ENCODE measurements at regions not wholly inside any gene's neighbourhood (a gene's known extent, or its start where the extent isn't known, plus 50 kb on each side); places are given as distances from the start of the nearest gene placed in this dataset.
"Not testable (repeated sequence)": the region's sequence is repeated elsewhere in the genome, so short reads cannot be mapped to it uniquely, and the experiment has no call there.

DNA sequence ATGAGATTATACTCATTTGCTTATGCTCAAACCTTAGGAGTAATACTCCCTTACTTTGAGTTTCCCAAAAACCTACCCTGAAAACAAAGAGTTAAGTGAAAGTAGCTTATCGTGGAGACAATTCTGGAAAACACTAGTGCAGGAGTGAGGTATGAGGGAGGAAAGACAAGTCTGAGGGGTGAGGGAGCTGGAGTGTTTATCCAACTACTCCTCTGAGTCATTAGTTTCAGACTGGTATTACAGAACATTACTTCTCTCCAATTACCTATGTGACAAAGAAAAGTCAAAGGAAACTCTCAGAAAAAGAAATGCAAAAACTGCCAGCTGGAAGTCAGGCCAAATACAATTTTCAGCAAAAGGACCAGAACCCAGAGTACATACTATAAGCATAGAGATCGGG lies 171.1 kb upstream of the SPTLC3 start:
- no peaks in the 10 kb centered on the region for H3K27me3 Mint-ChIP-seq
- H3K9me3 Mint-ChIP-seq, result no peaks in the 10 kb centered on the region
- no peak overlapping the region for H3K27ac Mint-ChIP-seq
- H3K4me3 Mint-ChIP-seq, result no peak overlapping the region
- no peaks in the 10 kb centered on the region for H3K36me3 Mint-ChIP-seq (ENCODE audit: low read depth)
- ATAC-seq (replicated peaks), result no peak
- H3K4me1 Mint-ChIP-seq, result no peaks in the 10 kb centered on the region

DNA sequence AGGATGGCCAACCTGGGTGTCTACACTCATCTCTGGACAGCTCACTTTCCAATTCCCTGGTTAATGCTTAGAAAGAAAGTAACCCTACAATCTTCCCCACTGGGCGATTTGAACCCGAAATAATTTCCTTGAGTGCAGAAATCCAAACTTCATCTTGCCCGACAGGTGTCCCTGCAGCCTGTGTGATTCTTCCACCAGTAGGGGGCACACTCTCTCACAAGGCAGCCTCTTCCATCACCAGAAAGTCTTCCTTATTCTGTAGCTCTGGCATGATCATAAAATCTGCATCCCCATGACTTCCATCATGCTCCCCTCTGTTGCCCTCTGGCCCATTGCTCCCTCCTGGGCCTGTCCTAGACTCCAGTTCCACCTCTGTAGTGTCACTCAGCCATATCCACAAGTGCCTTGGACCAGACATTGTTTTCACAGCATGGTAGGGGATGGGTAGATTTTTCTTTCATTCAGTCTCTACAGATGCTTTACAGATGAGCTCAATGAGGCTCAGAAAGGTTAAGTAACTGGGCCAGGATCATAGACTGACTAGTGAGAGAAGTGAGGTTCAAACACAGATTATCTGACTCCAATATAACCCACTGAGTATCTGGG lies 170.4 kb upstream of the SPTLC3 start:
- Mint-ChIP-seq H3K4me1 (no peaks in the 10 kb centered on the region), H3K9me3 (no peaks in the 10 kb centered on the region), H3K27ac (no peak overlapping the region), H3K4me3 (no peak overlapping the region), H3K27me3 (no peaks in the 10 kb centered on the region), H3K36me3 (ENCODE audit: low read depth) (no peaks in the 10 kb centered on the region)
- no peak for ATAC-seq (replicated peaks)

DNA sequence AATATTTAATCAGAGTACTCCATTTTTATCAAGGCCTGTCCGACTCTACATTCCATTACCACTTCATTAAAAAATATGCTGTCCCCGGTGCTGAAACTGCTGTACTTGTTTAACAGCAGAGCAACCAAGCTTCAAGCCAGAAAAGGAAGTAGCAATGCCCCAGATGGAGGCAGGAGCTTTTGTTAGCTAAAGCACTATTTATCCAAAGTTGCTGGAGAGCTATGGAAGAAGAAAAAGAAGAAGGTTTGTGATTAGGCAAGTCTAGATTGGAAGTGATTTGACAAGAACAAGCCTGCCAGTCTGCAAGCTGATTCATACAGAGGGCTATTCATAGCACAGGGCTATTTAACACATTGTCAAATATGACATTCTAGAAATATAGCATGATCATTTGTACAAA lies 160.9 kb upstream of the SPTLC3 start:
- no peak overlapping the region for H3K27ac Mint-ChIP-seq
- peaks cover 4% of the 10 kb centered on the region for H3K27me3 Mint-ChIP-seq
- ATAC-seq (replicated peaks), result no peak
- H3K9me3 Mint-ChIP-seq, result peaks cover 8% of the 10 kb centered on the region
- no peaks in the 10 kb centered on the region for H3K36me3 Mint-ChIP-seq (ENCODE audit: low read depth)
- H3K4me3 Mint-ChIP-seq, result no peak overlapping the region
- no peaks in the 10 kb centered on the region for H3K4me1 Mint-ChIP-seq

DNA sequence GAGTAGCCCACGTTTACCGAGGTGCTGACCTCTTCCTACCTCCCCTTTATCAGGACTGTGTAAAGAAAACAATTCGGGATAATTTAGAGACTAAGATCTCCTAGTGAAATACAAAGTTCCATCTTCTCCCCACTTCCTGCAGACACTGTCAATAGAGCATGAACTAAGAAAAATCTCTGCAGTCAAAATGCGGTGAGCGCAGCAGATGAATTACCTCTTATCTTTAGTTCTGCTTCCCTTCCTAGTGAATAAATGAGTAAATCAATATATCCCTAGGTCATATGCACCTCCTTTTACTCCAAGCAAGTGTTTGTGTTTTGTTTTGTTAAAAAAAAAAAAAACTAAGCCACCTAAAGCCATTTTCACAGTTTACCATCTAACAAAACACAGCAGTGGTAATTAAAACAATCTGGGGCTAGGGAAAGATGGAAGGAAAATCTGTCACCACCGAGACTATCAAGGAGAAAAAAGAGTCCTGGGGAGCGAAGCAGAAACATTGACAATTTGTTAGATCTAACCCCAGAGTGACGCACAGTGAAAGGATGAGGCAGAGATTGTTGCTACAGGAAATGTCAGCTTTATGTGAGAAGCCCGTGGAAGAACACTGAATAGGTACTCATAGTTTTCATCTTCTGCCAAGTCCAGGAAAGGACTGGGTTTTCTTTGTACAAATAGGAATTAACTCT lies 159.4 kb upstream of the SPTLC3 start:
- ATAC-seq (replicated peaks), result no peak
- Mint-ChIP-seq H3K4me3 (no peak overlapping the region), H3K27ac (no peak overlapping the region), H3K9me3 (peaks cover 13% of the 10 kb centered on the region), H3K27me3 (peaks cover 4% of the 10 kb centered on the region), H3K36me3 (ENCODE audit: low read depth) (no peaks in the 10 kb centered on the region), H3K4me1 (no peaks in the 10 kb centered on the region)

DNA sequence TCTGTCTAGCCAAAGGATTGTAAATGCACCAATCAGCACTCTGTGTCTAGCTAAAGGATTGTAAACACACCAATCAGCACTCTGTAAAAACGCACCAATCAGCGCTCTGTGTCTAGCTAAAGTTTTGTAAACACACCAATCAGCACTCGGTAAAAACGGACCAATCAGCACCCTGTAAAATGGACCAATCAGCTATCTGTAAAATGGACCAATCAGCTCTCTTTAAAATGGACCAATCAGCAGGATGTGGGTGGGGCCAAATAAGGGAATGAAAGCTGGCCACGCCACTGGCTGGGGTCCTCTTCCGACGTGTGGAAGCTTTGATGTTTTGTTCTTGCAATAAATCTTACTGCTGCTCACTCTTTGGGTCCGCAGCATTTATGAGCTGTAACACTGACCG lies 151.1 kb upstream of the SPTLC3 start:
- H3K4me3 Mint-ChIP-seq; H3K27ac Mint-ChIP-seq; ATAC-seq (replicated peaks); H3K27me3 Mint-ChIP-seq; H3K36me3 Mint-ChIP-seq (ENCODE audit: low read depth); H3K4me1 Mint-ChIP-seq: not testable (repeated sequence)
- H3K9me3 Mint-ChIP-seq, result peaks cover 14% of the 10 kb centered on the region

DNA sequence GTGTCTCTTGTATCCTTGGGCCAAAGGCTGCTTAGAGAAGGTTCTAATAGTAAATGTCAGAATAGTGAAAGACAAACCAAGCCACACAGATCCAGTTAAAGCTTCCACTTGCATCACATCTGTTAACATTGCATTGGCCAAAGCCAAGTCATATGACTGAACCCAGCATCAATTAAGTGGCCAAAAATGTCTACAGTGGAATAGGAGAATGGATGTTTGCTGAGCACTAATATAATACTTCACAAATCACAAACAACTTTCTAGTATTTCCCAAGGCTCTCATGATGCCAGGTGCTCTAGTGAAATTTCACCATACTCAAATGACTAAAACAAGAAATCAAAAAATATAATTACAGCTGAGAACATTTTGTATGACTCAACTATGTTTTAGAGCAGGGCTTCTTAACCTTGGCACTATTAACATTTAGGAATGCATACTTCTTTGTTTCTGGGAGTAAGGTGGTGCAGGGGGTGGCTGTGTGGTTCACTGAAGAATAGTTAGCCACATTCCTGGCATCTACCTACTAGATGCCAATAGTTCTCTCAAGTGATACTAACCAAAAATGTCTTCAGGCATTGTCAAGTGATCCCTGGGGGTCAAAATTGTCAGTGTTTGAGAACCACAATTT lies 148.0 kb upstream of the SPTLC3 start:
- Mint-ChIP-seq H3K4me3 (no peak overlapping the region), H3K27me3 (no peaks in the 10 kb centered on the region), H3K9me3 (peaks cover 9% of the 10 kb centered on the region), H3K27ac (no peak overlapping the region), H3K4me1 (no peaks in the 10 kb centered on the region), H3K36me3 (ENCODE audit: low read depth) (no peaks in the 10 kb centered on the region)
- ATAC-seq (replicated peaks), result no peak

DNA sequence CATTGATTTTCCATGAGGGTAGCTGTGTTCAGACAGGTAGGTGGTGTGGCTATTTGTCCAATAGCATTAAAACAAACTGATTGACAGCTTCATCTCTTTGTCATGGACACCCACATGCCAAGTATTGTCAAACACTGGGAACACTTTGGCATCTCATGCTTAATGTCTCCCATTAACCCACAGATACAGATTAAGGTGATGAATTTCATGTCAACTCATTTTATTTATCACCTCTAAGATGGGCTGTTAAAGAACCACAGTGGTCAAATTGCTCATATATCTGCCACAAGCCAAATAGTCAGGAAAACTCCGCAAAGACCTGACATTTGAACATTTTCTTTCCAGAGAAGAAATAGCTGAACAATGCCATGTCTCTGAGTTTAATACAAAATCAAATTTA lies 139.1 kb upstream of the SPTLC3 start:
- Mint-ChIP-seq H3K27ac (no peak overlapping the region), H3K4me3 (no peak overlapping the region), H3K36me3 (ENCODE audit: low read depth) (no peaks in the 10 kb centered on the region), H3K9me3 (peaks cover 4% of the 10 kb centered on the region), H3K4me1 (no peaks in the 10 kb centered on the region), H3K27me3 (no peaks in the 10 kb centered on the region)
- ATAC-seq (replicated peaks), result no peak

DNA sequence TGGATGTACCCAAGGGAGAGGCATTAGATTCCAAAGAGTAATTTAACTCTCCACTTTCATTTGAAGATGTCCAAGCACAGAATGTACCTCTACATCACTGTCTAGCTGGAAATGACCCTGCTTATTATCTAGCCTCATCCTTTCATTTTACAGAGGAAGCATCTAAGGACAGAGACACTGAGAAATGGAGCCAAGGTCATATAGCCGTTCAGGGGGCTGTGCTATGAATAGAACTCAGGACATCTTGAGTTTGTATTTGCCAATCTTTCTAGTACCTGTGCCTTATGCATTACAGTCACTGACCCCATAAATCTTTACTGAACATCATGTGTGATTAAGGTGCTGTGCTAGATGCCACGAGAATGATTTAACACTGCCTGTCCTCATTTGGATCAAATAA lies 138.2 kb upstream of the SPTLC3 start:
- no peak overlapping the region for H3K27ac Mint-ChIP-seq
- ATAC-seq (replicated peaks), result no peak
- H3K9me3 Mint-ChIP-seq, result peaks cover 4% of the 10 kb centered on the region
- H3K4me3 Mint-ChIP-seq, result no peak overlapping the region
- H3K27me3 Mint-ChIP-seq, result no peaks in the 10 kb centered on the region
- H3K36me3 Mint-ChIP-seq (ENCODE audit: low read depth), result no peaks in the 10 kb centered on the region
- no peaks in the 10 kb centered on the region for H3K4me1 Mint-ChIP-seq

DNA sequence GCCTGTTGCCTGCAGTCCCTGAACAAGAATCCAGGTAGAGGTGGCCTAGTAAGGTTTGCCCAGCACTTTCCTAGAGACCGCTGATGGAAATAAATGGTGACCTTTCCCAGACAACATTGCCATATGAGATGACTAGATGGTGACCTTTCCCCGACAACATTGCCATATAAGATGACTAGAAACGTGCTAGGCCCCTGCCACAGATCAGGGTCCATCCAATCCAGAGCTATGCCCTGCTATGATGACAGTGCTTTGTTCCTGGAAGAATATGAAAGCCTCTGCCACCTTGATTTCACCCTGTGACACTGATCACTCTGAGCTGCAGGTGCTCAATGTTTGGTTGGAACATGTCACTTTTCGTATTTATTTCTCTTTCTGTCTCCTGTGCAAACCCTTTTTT lies 133.8 kb upstream of the SPTLC3 start:
- no peaks in the 10 kb centered on the region for H3K27me3 Mint-ChIP-seq
- no peak for ATAC-seq (replicated peaks)
- no peaks in the 10 kb centered on the region for H3K36me3 Mint-ChIP-seq (ENCODE audit: low read depth)
- no peaks in the 10 kb centered on the region for H3K4me1 Mint-ChIP-seq
- H3K27ac Mint-ChIP-seq, result no peak overlapping the region
- no peak overlapping the region for H3K4me3 Mint-ChIP-seq
- no peaks in the 10 kb centered on the region for H3K9me3 Mint-ChIP-seq

DNA sequence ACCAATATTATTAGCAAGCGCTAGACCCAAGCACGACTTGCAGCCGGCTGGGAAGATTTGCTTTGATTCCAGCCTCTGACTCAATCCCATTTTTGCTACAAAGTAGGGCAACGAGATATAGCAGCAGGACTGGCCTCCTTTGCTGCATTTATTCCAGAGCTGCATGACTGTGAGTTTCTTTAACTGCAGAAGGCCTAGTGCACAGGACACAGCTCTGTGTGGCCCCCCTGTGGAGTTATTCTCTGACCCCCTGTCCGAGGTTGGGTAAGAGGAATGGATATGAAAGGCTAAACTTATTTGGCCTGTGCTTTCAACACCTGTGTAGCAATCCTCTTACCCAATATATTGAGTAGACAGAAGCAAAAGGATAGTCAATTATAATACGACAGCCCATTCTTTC lies 133.3 kb upstream of the SPTLC3 start:
- no peaks in the 10 kb centered on the region for H3K27me3 Mint-ChIP-seq
- no peak overlapping the region for H3K4me3 Mint-ChIP-seq
- no peak for ATAC-seq (replicated peaks)
- H3K4me1 Mint-ChIP-seq, result no peaks in the 10 kb centered on the region
- H3K9me3 Mint-ChIP-seq, result no peaks in the 10 kb centered on the region
- no peak overlapping the region for H3K27ac Mint-ChIP-seq
- no peaks in the 10 kb centered on the region for H3K36me3 Mint-ChIP-seq (ENCODE audit: low read depth)

DNA sequence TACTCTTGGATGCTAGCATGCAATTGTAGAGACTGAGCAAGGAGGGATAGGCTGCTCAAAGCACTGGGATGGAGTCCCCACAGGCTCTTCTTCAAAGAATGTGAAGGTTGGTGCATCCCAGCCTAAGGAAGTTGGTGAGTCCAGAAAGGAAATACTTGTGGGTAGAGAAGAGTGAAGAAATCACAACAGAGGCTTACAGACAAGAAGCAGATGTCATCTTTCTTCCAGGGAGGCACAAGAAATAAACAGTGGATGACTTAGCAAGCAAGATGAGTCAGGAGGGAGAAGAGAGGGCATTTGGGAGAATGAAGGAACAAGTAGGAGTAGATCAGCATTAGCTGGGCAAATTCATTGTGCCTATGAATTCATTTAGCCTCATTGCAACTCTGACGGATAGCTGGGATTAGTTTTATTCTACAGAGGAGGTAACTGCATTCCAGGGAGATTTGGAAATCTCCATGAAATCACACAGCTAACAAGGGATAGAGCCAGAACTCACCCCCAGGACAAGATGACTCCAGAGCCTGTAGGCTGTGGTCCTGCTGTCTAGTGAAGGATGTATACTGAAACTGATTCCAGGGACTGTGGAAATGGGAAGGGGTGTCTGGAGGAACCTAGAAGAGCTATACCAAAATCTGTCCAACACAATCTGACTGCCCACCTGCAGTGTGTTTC lies 125.8 kb upstream of the SPTLC3 start:
- Mint-ChIP-seq H3K36me3 (ENCODE audit: low read depth) (no peaks in the 10 kb centered on the region), H3K4me3 (no peak overlapping the region)
- ATAC-seq (replicated peaks), result no peak

DNA sequence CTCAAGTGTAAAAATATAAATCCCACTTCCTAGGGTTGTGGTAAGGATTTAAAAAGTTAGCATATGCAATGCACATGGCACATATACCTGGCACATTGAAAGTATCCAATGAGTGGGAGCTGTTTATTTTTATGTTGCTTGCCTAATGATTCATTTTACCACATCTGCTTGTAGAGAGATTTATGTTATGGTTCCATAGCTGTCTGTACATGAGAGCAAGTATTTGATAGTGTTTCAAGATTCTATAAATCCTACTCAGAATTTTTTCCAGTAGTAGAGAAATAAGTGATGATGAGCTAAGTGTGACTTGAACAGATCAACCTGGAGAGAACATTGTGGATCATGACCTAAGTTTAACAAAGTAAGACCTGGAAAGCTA lies 125.3 kb upstream of the SPTLC3 start:
- Mint-ChIP-seq H3K27me3 (no peaks in the 10 kb centered on the region), H3K4me1 (no peaks in the 10 kb centered on the region), H3K9me3 (no peaks in the 10 kb centered on the region), H3K27ac (no peak overlapping the region), H3K36me3 (ENCODE audit: low read depth) (no peaks in the 10 kb centered on the region), H3K4me3 (no peak overlapping the region)
- ATAC-seq (replicated peaks), result no peak

More for the DNA sequence above, 125.8 kb upstream of the SPTLC3 start:
- Mint-ChIP-seq H3K4me1 (no peaks in the 10 kb centered on the region), H3K27ac (no peak overlapping the region), H3K9me3 (no peaks in the 10 kb centered on the region), H3K27me3 (no peaks in the 10 kb centered on the region)

DNA sequence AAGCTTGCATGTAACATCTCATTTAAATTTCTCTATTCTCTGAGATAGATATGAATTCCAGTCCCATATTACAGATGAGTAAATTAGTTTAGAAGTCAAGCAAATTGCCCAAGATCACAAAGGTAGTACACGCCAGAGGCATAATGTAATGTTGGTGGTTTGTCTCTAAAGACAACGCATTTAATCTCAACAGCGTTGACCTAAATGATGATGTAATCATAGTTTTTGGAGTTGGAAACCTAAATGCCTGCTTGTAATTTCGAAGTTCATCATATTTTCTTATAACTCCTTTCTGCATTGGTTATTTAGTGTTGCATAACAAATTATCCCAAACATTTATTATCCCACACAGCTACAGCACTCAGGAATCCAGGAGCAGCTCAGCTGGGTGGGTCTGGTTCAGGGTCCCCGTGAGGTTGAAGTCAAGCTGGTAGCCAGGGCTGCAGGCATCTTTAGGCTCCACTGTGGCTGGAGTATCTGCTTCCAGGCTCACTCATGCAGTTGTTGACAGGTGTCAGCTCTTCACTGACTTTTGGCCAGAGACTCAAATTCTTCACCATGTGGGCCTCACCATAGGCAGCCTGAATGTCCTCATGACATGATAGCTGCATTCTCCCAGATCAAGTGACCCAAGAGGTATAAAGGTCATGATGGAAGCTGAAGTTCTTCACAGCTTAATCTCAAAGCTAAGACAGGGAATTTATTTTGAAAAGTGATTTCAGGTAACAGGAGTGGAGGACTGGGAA lies 122.0 kb upstream of the SPTLC3 start:
- no peaks in the 10 kb centered on the region for H3K27me3 Mint-ChIP-seq
- no peaks in the 10 kb centered on the region for H3K36me3 Mint-ChIP-seq (ENCODE audit: low read depth)
- ATAC-seq (replicated peaks), result no peak
- H3K27ac Mint-ChIP-seq, result no peak overlapping the region
- H3K4me1 Mint-ChIP-seq, result no peaks in the 10 kb centered on the region
- H3K9me3 Mint-ChIP-seq, result peaks cover 6% of the 10 kb centered on the region
- no peak overlapping the region for H3K4me3 Mint-ChIP-seq

DNA sequence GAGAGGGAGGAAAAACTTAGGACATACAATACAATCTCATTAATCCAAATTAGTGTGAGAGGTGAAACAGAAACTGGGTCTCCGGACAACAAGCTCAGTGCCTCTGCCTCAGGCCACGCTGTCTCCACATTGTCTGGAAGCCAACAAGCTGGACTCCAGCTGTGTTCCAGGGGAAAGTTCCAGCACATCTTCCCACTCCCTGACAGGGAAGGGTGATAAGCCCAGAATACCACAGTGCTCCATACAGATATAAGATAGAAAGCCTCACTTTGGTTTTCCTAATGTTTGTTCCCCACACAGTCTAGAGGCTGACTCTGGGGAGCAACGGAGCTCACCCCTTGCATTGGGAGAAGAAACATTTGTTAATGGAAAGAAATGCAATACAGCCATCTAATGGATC lies 117.1 kb upstream of the SPTLC3 start:
- Mint-ChIP-seq H3K27ac (no peak overlapping the region), H3K4me1 (no peaks in the 10 kb centered on the region), H3K4me3 (no peak overlapping the region), H3K27me3 (no peaks in the 10 kb centered on the region), H3K9me3 (peaks cover 6% of the 10 kb centered on the region), H3K36me3 (ENCODE audit: low read depth) (no peaks in the 10 kb centered on the region)
- ATAC-seq (replicated peaks), result no peak

Data from activated T-helper 17 cell treated with anti-CD3 and anti-CD28 coated beads, Interleukin-2, amount 50 U/mL, for 72 hours (primary cell).